Suprapubic skin (tissue), 4 donors: ENCODE measurements at regions not wholly inside any gene's neighbourhood (a gene's known extent, or its start where the extent isn't known, plus 50 kb on each side); places are given as distances from the start of the nearest gene placed in this dataset.

Experiments used
- DNase-seq, 2 donors: peaks; one replicate each; pipeline ENCODE4 v3.0.0-alpha.2; 2019; ENCODE audit warnings: low spot score in 2 of 2
- H3K27ac ChIP-seq: fragments of 200-600 bp; sonication (generic); one replicate; pipeline ENCODE4 v1.5.1; 2019
- H3K27me3 ChIP-seq: fragments of 200-600 bp; sonication (generic); one replicate; pipeline ENCODE4 v1.5.1; 2019
- H3K36me3 ChIP-seq: fragments of 200-600 bp; sonication (generic); one replicate; pipeline ENCODE4 v1.5.1; 2019
- H3K4me1 ChIP-seq: fragments of 200-600 bp; sonication (generic); one replicate; pipeline ENCODE4 v1.5.1; 2019
- H3K4me3 ChIP-seq: fragments of 200-600 bp; sonication (generic); one replicate; pipeline ENCODE4 v1.5.1; 2019; ENCODE audit warnings: mild to moderate bottlenecking
- H3K9me3 ChIP-seq: fragments of 200-600 bp; sonication (generic); one replicate; pipeline ENCODE4 v1.5.1; 2019
- CTCF ChIP-seq, 2 donors: fragments of 200-600 bp in 1 of 2; fragments of 450-650 bp in 1 of 2; sonication (generic) in 1 of 2; IDR thresholded peaks; one replicate each; pipeline ENCODE4 v1.5.1; 2016 to 2019; ENCODE audit warnings: antibody characterized with exemption in 2 of 2, mild to moderate bottlenecking in 1 of 2, moderate library complexity in 1 of 2
- EP300 ChIP-seq: sonication (generic); formaldehyde crosslinking; IDR thresholded peaks from one replicate; pipeline ENCODE4 v1.6.1; 2017; ENCODE audit warnings: antibody characterized with exemption
- POLR2A ChIP-seq, 2 donors: fragments of 450-650 bp; IDR thresholded peaks; one replicate each; pipeline ENCODE4 v1.6.1; 2017; ENCODE audit warnings: antibody characterized with exemption in 2 of 2, mild to moderate bottlenecking in 2 of 2, moderate library complexity in 2 of 2
- POLR2AphosphoS5 ChIP-seq, 3 donors: sonication (generic); formaldehyde crosslinking; IDR thresholded peaks; one replicate each; pipeline ENCODE4 v1.6.1; 2017; ENCODE audit warnings: antibody characterized with exemption in 3 of 3
- WGBS: methylation state at CpG from one replicate; pipeline ENCODE4 v1.1.5; 2018; 5-methylcytosine and 5-hydroxymethylcytosine counted together

- TF ChIP-seq EP300 (no peak), CTCF (IDR thresholded peaks at IDR 0.05) (no peak), POLR2AphosphoS5 (IDR thresholded peaks at IDR 0.05) (no peak), POLR2A (IDR thresholded peaks at IDR 0.05) (no peak)
- Histone ChIP-seq H3K27me3 (peaks cover 26% of the 10 kb centered on the region), H3K27ac (no peak overlapping the region), H3K4me1 (no peaks in the 10 kb centered on the region), H3K36me3 (no peaks in the 10 kb centered on the region), H3K9me3 (no peaks in the 10 kb centered on the region), H3K4me3 (no peak overlapping the region)
- WGBS: 73% methylated on average over 3 of the region's 6 CpGs
- no peak for DNase-seq
These were observed 107.2 kb upstream of the ANO1 start for GRCh38 chr11:69970785-69971535.

GRCh38 chr11:69971741-69972140, 106.4 kb upstream of the ANO1 start:
- 95% methylated on average over 11 of the region's 11 CpGs for WGBS
- H3K4me1 ChIP-seq: no peaks in the 10 kb centered on the region
- peaks cover 19% of the 10 kb centered on the region for H3K27me3 ChIP-seq
- H3K36me3 ChIP-seq: no peaks in the 10 kb centered on the region
- no peak overlapping the region for H3K4me3 ChIP-seq
- H3K9me3 ChIP-seq: no peaks in the 10 kb centered on the region
- TF ChIP-seq CTCF (IDR thresholded peaks at IDR 0.05) (no peak), EP300 (no peak), POLR2AphosphoS5 (IDR thresholded peaks at IDR 0.05) (no peak), POLR2A (IDR thresholded peaks at IDR 0.05) (no peak)
- H3K27ac ChIP-seq: no peak overlapping the region
- DNase-seq: no peak

GRCh38 chr11:69972351-69972802, 105.7 kb upstream of the ANO1 start:
- TF ChIP-seq POLR2A (IDR thresholded peaks at IDR 0.05) (no peak), POLR2AphosphoS5 (IDR thresholded peaks at IDR 0.05) (no peak), EP300 (no peak), CTCF (IDR thresholded peaks at IDR 0.05) (no peak)
- DNase-seq: no peak
- WGBS: 76% methylated on average over 15 of the region's 15 CpGs

GRCh38 chr11:69974528-69974927, 103.6 kb upstream of the ANO1 start:
- 47% methylated on average over 4 of the region's 4 CpGs for WGBS
- no peak for DNase-seq
- peaks cover 15% of the 10 kb centered on the region for H3K27me3 ChIP-seq
- no peaks in the 10 kb centered on the region for H3K4me1 ChIP-seq
- H3K9me3 ChIP-seq: no peaks in the 10 kb centered on the region
- H3K4me3 ChIP-seq: no peak overlapping the region
- no peak overlapping the region for H3K27ac ChIP-seq
- TF ChIP-seq CTCF (IDR thresholded peaks at IDR 0.05) (no peak), EP300 (no peak), POLR2AphosphoS5 (IDR thresholded peaks at IDR 0.05) (no peak), POLR2A (IDR thresholded peaks at IDR 0.05) (no peak)
- H3K36me3 ChIP-seq: no peaks in the 10 kb centered on the region

More at GRCh38 chr11:69972351-69972802, 105.7 kb upstream of the ANO1 start:
- no peaks in the 10 kb centered on the region for H3K9me3 ChIP-seq
- no peaks in the 10 kb centered on the region for H3K36me3 ChIP-seq
- H3K4me3 ChIP-seq: no peak overlapping the region
- H3K27me3 ChIP-seq: peaks cover 19% of the 10 kb centered on the region
- H3K27ac ChIP-seq: no peak overlapping the region
- H3K4me1 ChIP-seq: no peaks in the 10 kb centered on the region

GRCh38 chr11:69975822-69976221, 102.3 kb upstream of the ANO1 start:
- Histone ChIP-seq H3K4me3 (no peak overlapping the region), H3K4me1 (no peaks in the 10 kb centered on the region), H3K27ac (no peak overlapping the region), H3K9me3 (no peaks in the 10 kb centered on the region), H3K27me3 (peaks cover 14% of the 10 kb centered on the region), H3K36me3 (no peaks in the 10 kb centered on the region)
- WGBS: 92% methylated on average over 7 of the region's 7 CpGs
- TF ChIP-seq POLR2AphosphoS5 (IDR thresholded peaks at IDR 0.05) (no peak), EP300 (no peak), POLR2A (IDR thresholded peaks at IDR 0.05) (no peak), CTCF (IDR thresholded peaks at IDR 0.05) (no peak)
- DNase-seq: no peak
